Activated CD4-positive, alpha-beta T cell treated with anti-CD3 and anti-CD28 coated beads for 24 hours (primary cell): ENCODE measurements at regions not wholly inside any gene's neighbourhood (a gene's known extent, or its start where the extent isn't known, plus 50 kb on each side); places are given as distances from the start of the nearest gene placed in this dataset.

Source experiments
- DNase-seq, 2 donors: peaks; one replicate each; pipeline ENCODE4 v3.0.0-alpha.2; 2020; ENCODE audit warnings: low read depth in 2 of 2

DNA sequence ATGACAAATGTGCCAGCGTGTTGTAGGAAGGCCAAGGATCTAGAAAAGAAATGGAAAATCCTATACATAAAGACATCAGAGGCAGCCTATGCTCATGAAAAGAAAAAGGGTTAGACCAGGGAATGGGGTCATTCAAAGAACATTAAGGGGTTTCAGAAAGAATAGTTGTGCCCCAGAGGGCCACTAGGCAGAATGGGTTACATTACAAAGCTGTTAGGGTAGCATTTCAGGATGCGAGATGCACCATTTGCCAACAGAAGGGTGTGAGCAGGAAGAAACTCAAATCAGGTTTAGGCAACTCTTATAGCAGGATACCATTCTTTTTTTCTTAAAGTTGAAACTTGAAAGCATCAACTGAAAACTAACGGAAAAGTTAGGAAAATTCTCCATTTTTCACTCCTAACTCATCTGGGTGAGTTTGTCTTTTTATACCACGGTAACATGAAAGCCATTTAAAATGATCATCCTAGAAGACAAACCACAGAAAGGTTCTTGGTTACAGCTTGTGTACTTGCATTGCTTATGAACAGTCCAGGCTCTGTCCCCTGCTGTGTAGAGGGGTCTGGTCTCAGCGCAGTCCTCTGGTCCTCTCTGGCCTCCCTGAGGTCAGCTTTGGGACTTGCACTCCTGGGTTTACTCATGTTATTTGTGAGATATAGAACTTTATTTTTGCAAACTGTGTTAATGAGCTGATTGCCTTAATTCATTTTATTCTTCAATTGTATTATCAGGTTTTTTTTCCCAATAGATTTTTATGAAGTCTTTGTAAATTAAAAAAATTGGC is 209.1 kb downstream of the DACT1 start:
- DNase-seq: no peak

DNA sequence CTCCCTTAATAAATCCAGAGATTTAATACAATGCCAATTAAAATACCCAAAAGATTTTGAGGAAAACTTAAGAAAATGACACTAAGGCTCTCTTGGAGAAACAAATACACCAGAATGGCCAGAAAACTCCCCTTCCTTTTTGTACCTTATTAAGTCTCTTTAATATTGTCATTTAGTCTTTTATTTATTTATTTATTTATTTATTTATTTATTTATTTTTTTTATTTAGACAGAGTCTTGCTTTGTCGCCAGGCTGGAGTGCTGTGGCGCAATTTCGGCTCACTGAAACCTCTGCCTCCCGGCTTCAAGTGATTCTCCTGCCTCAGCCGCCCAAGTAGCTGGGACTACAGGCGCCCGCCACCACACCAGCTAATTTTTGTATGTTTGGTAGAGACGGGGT is 210.6 kb downstream of the DACT1 start:
- DNase-seq: no peak

DNA sequence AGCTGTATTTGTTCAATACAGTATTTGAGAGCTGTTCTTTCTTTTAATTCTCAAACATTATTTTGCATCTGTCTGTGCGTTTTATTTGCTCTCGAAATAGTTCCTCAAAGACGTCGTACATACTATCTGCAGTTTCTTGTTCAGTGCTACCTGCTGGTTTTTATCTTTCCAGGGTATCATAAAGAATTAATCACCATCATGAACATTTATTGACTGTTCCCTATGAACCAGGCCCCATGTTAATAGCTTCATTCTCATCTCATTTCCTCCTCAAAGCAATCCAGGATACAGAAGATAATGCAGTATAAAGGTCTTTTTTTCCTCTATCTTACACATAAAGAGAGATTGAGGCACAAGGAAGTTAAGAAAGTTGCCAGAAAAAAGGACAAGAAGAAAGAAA is 211.8 kb downstream of the DACT1 start:
- DNase-seq: no peak

DNA sequence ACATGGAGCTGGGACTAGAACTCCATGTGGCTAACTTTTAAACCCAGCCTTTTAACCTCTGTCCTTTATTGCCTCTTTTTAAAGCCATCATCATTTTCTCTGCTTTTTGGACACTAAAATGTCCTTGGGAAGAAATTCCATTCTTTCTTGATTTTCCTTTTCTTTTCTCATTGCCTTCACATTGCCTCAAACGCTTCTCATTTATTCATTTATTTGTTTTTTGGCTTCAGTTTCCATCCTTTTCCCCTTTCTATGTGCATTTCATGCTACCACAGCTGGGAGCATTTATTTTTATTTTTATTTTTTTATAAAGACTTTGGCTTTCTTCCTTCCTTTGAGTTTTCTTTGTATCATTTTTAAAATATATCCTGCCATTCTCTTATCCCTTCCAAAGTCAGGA is 212.2 kb downstream of the DACT1 start:
- no peak for DNase-seq

DNA sequence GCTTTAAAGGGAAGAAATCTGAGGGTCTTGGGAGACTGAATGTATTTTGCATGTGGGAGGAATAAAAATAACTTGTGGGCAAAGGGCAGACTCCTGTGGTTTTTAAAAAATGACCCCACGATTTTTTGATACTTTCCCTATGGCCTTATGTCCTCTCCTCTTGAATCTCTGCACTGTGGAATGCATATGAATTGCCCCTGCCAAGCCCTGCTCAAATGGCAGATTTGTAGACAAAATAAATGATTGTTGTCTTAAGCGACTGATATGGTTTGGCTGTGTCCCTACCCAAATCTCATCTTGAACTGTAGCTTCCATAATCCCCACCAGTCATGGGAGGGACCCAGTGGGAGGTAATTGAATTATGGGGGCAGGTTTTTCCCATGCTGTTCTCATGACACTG is 223.8 kb downstream of the DACT1 start:
- DNase-seq: no peak

DNA sequence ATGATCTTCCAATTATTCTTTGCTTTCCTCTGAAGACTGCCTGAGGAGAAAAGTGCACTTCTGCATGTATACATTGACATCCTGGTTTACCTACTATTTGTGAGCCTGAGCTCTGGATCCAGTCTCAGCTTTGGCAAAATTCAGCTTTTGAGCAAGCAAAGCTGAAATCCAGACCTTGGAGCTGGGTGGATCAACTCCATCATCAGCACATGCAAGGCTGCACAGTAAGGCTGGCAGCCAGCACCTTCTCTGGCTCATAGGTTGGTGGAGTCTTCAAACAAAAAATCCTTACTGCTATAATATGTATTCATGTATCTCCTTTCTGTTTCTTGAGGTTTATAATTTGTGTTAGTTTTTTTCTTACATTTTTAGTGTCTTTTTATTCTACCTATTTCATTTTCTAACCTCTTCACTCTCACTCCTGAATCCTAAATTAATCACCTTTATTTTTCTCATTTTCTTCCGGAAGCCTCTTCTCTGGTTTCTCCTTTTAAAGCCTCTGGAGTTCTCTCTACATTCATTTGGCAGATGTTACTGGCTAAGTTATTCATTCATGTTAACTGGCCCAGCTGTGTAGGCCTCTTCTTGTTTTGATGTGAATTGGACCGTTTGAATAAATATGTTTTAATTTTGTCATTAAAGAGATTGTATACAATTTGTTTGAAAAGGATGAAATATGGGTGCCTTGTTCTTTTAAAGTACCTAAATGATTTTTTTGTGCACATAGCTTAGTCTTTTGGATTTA is 224.8 kb downstream of the DACT1 start:
- DNase-seq: no peak

DNA sequence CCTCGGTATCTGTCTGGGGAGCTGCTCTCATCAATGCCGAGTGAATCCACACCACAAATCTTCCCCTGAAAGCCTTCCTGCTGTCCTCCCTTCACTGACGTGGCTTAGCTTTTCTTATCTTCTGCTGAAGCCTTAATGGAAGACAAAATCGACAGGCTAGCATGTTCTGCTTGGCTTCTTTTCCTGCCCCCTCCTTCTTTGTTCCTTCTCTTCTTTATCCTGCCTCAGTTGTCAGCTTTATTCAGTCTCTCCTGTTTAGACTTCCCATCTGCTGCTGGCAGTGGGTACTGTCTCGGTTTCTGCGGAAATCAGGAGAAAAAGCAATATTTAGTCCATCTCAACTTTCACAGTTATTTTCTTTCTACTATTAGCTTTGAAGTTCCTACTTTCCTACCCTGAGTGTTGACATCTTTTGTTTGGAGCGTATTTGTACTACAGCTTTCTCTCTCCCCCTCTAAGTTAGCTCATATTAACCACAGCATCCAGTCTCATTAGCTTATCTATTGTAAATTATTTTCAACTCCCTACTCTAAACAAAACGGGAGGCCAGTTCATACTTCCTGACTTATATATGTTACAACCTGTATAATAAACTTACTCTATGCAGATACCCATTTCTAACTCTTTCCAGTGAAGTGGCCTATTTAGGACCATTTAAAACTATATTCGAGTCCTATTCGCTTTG is 226.0 kb downstream of the DACT1 start:
- no peak for DNase-seq

DNA sequence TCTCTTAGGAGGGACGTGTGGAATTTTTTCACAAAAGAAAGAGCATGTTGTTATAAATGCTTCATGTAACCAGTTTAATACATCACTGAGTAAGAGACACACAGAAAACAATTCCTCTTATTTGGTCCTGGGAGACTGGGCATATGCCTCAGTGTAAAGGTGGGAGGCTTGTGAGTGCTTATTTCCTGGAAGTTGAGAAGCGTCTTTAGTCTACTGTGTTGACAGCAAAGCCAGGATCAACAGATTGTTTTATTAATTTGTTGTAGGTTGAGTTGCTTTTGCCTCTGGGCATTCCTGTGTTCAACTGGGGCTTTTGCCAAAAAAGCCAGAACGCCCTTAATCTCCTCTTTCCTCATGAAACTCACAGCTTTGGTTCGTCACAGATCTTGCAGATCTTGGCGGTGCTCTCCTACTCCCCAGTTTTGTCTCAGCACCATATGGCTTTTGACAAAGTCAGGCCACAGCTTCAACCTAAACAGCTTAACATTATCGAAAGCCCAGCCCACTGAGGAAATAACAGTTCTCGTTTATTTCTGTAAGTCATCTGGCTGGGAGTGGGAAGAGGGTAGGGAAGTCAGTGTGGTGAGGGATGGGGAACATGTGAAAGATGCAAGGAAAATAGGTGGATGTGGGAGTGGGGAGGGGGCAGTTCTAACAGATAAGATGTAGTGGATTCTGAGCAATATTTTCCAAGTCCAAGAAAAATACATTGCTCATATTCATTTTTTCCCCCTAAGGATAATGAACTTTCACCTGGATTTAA is 227.2 kb downstream of the DACT1 start:
- no peak for DNase-seq

DNA sequence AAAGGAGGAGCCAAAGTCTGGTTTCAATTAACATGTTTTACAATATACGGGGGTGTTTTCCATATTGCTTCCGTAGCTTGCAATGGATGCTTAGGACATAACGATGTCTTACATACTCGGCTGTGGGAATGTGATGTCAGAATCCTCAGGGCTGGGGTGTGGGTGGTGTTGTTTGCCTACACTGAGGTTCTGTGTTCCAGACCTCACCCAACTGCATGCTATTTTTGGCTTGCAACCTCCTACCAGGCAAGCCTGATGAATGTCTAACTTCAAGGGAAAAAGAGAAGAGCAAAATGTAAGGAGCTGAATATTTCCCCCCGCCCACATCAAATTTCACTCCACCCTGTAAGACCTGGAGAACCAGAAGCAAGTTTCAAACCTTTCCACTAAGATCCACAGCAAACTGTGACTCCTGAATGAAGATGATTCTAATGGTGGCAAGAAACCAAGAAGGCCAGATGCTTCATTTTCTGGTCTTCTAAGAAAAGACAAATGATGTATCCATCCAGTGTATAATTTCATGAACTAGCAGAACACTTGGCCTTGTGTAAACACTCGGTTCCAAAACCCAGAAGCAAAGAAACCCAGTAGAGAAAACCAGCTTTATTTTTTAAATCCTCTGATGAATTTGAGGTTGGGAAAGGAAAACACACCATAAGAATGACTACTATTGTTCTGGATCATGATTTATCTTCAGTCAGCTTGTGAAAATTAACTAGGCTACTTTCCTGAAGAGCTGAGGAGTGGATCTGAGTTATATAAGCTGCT is 227.9 kb downstream of the DACT1 start:
- DNase-seq: no peak

DNA sequence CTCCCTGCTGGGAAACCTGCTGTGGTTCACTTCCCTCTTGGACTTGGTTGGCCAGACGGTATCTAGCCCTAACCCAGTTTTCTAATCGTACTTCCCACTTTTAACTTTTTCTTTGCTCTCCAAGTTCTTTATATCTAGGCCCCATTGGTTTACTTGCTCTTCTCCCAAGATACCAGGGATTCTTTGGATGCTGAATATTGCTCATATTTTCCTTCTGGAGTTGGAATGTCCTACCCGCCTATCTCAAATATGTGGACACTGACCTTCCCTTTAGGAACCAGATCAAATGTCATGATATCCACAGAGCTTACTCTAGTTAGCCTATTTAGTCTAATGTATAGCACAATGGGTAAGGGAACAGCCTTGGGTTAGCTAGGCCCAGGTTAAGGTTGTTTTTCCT is 228.6 kb downstream of the DACT1 start:
- DNase-seq: no peak

DNA sequence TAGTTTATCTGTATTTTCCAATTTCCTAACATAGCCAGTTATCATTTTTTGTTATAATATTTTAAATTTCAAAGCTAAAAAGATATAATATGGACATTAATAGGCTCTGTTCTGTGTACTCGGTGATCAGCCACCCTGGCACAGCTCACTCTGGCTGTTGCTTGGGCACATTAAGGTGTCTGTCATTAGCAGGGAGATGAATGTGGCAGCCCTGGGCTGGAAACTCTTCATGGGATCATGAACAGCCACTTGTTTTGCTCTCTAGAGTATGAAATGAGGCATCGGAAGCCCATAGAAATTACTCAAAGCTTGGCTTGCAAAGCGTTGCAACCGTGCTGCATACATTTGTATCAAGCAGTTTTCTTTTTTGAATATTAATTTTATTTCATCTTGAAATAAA is 233.2 kb downstream of the DACT1 start:
- DNase-seq: no peak

DNA sequence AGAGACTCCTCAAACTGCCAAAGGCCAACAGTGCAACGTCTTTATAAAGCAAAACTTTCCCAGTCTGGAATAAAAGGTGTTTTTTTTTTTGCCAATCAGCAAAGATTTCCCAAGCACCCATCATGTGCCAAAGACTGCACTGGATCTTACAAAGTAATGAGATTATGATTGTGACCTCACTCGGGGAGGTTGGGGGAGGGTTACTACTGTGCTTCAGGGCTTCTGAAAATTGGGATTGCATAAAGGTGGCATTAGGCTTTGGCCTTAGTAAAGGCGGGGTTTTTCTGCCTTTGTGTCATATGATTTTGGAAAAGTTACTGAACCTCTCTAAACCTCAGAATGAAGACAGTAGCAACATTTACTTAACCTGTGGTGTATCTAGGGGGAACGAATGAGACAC is 233.8 kb downstream of the DACT1 start:
- DNase-seq: no peak

DNA sequence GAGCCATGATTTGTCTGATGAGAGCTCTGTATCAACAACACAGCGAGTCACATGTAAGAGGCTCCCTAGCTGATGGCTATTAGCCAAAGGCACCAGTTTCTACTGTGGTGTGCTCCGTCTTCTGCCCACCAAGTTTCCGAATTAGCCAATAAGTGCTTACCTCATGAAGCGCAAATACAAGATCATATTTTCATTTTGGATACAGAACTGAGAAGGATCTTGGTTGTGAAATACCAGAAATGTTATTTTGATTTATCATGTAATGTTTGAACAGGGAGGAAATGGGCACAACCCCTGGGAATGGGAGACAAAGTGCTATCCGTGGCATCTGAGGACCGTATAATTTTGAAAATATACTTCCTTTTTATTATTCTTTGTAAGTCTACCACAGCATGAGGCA is 234.3 kb downstream of the DACT1 start:
- no peak for DNase-seq

DNA sequence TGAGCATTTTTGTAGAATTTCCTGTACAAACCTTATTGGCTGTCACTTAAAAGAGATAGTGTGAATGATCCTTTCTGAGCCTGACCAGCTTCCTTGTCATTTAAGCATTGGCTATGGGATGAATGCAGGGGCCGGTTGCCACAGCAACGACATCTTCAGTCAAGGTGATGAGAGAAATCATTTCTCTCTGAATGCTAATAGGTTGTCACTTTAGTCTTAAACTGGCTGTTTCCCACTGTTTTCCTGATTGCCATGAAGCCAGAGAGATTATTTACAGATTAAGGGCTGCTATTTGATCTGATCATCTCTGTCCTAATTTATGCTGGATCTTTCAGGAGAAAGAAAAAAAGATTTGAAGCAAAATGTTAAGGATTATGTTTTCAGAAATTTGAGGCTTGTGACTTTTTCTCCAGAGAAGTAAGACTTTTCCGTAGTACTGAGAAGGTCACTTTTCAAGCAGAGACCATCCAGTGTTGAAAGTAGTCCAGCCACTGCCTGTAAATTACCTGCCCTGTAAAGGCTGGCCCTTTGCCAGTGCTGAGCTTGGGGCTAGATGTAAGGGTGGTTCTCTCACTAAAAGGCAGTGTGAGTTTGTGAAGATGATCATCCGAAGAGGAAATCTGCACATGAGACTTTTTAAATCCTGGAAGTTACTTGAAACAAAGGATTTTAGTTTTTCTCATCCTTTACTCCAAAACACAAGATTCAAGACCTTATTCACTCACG is 235.6 kb downstream of the DACT1 start:
- no peak for DNase-seq

DNA sequence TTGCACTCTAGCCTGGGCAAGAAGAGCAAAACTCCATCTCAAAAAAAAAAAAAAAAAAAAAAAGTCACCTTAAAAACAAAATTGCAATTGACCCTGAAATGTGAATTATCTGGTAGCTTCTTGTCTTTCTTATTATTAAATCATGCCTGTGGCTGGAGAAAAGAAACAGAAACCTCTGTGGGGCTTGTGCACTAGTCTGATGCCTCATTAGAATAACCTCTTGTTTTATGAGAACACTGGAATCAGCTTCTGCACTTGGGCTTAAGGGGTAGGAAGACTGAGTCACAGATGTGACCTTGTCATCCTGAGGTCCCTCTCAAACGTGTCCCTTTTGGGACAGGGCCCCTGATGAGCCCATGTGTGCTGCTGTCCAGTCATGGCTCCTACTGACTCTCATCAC is 237.9 kb downstream of the DACT1 start:
- no peak for DNase-seq

DNA sequence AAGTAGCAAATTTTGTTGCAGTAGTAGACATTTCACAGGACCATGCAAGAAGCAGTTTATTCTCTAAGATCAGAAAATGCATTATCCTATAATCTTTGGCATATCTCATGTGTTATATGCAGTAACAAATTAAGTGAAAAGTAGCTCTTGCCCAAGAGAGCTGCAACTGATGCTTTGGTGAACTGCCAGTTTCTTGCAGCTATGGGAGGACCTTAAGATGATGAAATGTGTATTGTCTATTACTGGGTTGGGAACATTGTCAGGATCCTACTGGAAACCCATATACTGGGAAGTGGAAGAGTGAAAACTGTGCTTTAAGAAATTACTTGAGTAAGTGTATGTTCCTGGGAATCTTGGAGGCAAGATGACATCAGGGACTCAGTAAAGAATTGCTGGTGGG is 238.8 kb downstream of the DACT1 start:
- no peak for DNase-seq

DNA sequence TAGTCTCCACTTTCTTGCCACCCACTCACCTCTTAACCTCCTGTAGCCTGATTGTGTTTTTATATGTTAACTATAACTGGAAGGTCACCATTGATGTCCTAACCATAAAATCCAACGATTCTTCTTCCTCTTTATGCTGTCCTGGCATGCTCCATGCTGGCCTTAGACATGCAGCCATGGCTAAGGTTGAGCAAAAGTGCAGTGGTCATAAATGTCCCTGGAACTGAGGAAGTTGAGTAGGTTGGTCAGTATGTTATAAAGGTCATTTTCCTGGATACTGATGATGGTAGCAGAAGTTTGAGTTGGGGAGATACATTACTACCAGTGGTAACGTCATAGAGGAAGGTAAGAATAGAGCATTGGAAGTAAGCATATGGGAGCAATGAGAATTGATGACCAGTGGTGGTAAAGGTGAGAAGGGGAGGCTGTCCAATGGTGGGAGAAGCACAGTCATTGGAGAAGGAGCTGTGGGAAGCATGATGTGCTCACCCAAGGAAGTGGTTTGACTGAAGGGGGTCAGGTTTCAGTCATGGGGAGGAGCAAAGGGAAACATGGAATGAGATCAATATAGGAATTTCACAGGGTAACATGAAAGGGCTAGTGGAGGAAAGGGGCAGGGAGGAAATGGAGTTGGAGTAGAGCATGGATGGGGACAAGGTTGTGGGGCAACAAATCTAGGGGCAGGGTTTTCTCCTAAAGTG is 240.8 kb downstream of the DACT1 start:
- no peak for DNase-seq

DNA sequence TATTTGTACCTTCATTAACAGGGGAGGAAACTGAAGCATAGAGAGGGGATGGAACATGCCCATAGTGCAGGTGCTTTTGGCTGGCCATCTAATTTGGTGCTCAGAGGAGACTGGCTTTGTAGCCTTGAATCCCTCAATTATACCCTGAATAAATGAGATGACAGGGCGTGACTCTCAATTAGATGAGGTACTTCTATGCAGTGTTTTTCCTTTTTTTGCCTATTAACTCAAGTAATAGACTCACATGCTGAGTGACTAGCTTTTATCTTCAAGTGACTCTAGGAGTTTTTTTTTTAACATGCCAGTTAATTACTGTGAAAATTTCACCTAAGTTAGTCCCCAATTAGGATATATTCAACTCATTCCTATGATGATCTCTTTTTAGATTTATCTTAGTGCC is 243.7 kb downstream of the DACT1 start:
- DNase-seq: no peak

DNA sequence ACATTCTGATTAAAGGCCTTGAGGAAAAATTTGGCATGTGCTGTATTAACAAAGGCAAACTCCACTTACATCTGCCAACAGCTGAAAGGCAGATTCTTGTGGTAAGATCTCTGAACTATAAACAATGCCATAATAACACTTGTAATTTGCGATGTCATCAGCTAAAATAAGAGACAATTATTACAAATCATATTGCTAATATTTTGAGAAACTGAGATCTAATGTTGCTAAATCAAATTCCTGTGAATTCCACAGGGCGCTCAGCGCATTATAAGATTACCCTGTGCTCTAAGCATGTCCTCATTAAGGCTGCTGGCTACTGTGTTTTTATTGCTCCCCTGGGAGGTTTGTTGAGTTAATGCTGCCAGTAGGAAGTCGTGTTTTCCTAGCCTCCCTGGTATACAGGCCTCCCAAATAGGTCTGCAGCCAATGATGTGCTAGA is 244.8 kb downstream of the DACT1 start:
- no peak for DNase-seq

DNA sequence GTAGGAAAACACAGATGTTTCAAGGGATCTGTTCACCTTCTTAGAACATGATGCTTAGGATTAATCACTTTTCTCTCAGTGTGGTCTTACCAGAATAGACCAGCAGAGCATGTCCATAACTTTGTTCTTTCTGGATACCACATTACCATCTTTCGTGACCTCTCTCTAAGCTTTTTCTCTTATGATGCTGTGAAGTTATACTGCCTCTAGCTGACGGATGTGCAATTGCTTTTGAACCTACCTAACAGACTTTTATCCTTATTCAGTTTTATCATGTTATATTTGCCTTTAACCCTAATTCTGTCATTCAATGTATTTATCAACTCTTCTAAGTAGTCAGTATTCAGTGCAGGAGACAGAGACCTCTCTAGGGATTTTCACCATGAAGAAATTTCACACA is 246.7 kb downstream of the DACT1 start:
- DNase-seq: no peak
